ENCODE measurements at regions not wholly inside any gene's neighbourhood (a gene's known extent, or its start where the extent isn't known, plus 50 kb on each side); places are given as distances from the start of the nearest gene placed in this dataset.
"Not testable (repeated sequence)": the region's sequence is repeated elsewhere in the genome, so short reads cannot be mapped to it uniquely, and the experiment has no call there.

GRCh38 chr5:15383021-15383420 lies 117.0 kb upstream of the FBXL7 start:
- no peak for DNase-seq

DNA sequence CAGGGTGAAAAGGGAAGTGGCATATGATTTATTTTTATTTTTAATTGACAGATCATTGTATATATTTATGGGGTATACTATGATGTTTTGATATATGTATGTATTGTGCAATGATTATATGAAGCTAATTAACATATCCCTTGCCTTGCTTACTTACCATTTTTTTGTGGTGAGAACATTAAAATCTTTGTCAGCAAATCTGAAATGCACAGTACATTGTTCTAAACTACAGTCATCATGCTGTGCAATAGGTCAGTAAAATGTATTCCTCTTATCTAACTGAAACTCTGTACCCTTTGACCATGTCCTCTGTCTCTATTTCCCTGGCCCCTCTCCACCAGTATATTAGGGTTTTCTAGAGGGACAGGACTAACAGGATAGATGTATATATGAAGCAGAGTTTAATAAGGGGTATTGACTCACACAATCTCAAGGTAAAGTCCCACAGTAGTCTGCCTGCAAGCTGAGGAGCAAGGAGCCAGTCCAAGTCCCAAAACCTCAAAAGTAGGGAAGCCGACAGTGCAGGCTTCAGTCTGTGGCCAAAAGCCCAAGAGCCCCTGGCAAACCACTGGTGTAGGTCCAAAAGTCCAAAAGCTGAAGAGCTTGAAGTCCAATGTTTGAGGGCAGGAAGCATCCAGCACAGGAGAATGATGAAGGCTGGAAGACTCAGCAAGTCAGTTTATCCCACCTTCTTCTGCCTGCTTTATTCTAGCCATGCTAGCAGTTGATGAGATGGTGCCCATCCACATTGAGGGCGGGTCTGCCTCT lies 122.2 kb upstream of the FBXL7 start:
- no peak for DNase-seq

GRCh38 chr5:15376803-15377202 lies 123.2 kb upstream of the FBXL7 start:
- no peak for DNase-seq

- no peak for DNase-seq
Measured at GRCh38 chr5:15376088-15376487, 123.9 kb upstream of the FBXL7 start.

GRCh38 chr5:15375559-15375958 lies 124.4 kb upstream of the FBXL7 start:
- no peak for DNase-seq

- no peak for DNase-seq
Measured at GRCh38 chr5:15374886-15375285, 125.1 kb upstream of the FBXL7 start.

DNA sequence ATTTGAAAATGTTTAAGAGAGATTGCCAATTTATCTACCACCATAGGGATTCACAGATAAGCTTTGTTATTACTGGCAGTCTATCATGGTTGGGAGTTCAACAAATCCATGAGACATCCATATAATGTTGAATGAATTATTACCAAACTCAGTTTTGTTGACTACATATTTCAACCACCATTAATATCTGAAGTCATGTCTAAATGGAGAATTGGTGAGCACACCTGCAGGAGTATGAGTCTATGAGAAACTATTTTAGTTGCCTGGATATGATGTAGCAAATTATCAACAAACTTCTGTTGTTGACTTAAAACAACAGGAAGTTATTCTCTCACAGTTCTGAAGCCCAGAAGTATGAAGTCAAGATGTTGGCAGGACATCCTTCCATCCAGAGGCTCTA lies 126.8 kb upstream of the FBXL7 start:
- DNase-seq, result no peak

DNA sequence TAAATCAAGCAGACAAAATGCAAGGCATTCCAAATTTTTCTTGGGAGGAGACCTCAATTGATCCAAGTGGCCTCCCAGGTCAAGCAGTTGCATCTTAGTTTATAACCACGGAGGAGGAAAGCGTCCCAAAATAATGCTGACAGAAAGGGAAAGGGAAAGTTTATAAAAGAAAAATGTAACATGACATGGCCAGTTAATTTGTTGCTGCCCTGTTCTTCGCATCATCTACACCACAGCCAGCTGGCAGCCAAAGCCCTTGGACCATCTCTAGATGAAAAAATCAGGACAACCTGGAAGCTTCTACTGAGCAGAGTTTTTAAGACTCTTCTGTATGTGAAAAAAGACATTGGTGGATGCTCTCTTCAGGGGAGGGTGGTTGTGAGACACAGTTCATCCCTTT lies 128.8 kb upstream of the FBXL7 start:
- DNase-seq, result no peak

DNA sequence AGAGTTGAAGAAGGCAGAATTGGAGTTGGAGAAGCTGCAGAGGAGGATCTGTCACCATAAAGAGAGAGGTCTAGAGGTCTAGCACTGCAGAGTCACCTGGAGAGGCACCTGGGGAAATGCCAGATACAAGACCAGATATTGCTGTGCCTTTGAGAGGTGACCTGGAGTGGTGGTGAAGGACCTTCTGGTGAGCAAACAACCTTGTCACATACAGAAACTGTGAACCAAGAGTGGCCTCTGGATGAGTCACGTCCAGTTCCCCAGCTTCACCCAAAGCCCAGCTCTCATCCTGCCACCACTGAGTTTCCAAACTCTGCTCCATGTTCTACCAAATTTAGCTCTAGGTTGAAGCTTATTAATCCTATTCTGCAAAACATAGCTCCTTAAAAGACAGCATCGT lies 131.1 kb upstream of the FBXL7 start:
- no peak for DNase-seq

DNA sequence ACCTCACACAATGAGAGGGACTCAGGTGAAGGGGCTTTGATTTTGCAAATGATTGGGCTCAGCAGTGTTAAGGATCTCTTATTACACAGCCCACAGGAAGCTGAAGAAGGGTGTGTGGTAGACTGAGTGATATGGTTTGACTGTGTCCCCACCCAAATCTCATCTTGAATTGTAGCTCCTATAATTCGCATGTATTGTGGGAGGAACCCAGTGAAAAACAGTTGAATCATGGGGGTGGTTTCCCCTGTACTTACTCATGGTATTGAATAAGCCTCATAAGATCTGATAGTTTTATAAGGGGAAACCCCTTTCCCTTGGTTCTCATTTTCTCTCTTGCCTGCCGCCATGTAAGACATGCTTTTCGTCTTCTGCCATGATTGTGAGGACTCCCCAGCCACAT lies 132.5 kb upstream of the FBXL7 start:
- no peak for DNase-seq

GRCh38 chr5:15366676-15367391 lies 133.1 kb upstream of the FBXL7 start:
- no peak for DNase-seq

DNA sequence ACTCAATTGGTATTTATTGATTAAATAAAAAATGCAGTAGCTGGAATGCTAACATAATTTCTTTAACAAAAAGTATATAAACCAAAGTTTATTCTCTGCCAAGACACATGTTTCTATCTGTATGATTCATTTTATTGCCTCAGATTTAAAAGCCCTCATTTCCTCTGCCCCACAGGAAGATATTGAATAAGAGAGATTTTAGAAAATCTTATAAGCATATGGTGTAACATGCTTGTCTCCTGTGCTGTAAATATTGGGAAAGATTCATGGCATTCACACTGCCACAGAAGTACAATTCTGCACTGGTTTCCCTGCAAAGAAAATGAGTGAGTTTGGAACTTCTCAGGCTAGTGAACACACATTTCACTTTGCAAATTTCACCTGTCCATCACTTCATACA lies 134.9 kb upstream of the FBXL7 start:
- DNase-seq, result no peak

- DNase-seq, result no peak
Measured at GRCh38 chr5:15363601-15364000, 136.4 kb upstream of the FBXL7 start.

DNA sequence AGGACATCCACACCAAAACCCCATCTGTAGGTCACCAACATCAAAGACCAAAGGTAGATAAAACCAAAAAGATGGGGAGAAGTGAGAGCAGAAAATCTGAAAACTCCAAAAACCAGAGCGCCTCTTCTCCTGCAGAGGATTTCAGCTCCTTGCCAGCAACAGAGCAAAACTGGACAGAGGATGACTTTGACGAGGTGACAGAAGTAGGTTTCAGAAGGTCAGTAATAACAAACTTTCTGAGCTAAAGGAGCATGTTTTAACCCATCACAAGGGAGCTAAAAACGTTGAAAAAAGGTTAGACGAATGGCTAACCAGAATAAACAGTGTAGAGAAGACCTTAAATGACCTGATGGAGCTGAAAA lies 142.9 kb upstream of the FBXL7 start:
- DNase-seq, result not testable (repeated sequence)

GRCh38 chr5:15356308-15357091 lies 143.5 kb upstream of the FBXL7 start:
- DNase-seq, result not testable (repeated sequence)

- DNase-seq, result no peak
Measured at GRCh38 chr5:15354021-15354420, 146.0 kb upstream of the FBXL7 start.

- DNase-seq, result no peak
Measured at GRCh38 chr5:15353086-15353645, 146.8 kb upstream of the FBXL7 start.

- no peak for DNase-seq
Measured at GRCh38 chr5:15350614-15351013, 149.4 kb upstream of the FBXL7 start.

DNA sequence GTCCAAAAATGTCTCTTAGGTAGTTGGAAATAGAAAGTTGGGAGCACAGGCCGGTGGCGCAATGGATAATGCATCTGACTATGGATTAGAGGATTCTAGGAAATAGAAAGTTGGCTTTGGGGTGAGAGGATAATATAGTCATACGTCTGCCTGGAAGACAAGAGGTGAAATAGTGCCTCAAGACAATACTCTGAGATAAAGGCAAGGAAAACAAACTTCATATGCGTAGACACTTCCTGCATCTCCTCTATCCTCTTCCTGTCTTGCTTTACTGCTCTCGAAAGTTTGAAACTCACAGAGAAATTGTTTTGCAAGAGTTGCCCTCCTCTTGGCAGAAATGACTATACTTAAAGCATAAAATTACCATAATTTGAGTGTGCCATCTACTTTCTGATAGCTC lies 153.2 kb upstream of the FBXL7 start:
- DNase-seq, result no peak

- DNase-seq, result no peak
Measured at GRCh38 chr5:15344954-15345353, 155.0 kb upstream of the FBXL7 start.

GRCh38 chr5:15338546-15338945 lies 161.4 kb upstream of the FBXL7 start:
- no peak for DNase-seq

DNA sequence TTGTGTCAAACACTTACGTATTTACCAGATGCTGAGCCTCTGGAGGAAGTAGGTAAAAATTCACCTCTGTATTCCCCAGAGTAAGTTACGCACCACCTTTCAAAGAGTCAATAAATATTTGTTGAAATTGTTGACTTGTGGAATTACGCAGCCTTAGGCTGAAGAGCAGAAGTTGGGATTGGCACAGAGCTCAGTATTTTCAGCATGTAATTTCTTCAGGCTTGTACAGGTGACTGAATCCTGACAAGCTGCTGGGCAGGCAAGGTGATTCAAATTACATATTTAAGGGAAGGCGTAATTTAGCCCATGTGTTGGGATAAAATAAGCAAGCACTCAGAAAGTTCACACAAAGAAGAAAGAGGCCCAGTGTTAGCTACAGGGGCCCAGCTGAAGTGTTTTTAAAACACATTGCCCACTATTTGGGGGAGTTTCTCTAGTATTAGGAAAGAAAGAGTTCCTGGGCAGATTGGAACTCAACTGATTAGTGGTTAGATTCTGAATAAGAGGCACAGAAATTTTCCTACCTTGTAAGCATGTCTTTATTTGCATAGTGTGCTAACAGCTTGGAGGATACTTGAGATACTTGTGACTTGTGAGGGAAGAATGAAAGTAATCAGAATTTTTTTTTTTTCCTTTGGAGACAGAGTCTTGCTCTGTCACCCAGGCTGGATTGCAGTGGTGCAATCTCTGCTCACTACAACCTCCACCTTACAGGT lies 165.3 kb upstream of the FBXL7 start:
- no peak for DNase-seq

- DNase-seq, result no peak
Measured at GRCh38 chr5:15333091-15333490, 166.9 kb upstream of the FBXL7 start.

All from COR-L47 (cell line).